Tibial artery (tissue), 4 donors: ENCODE measurements at regions not wholly inside any gene's neighbourhood (a gene's known extent, or its start where the extent isn't known, plus 50 kb on each side); places are given as distances from the start of the nearest gene placed in this dataset.

ENCODE experiments used
- DNase-seq, 2 donors: peaks; one replicate each; pipeline ENCODE4 v3.0.0-alpha.2; 2019
- H3K27ac ChIP-seq, 2 donors: fragments of 200-600 bp; sonication (generic) in 1 of 2; 1 replicate in 1 of 2; 2 replicates in 1 of 2; pipeline ENCODE4 v1.5.1; 2018 to 2019; ENCODE audit warnings: mild to moderate bottlenecking in 1 of 2
- H3K27me3 ChIP-seq, 2 donors: fragments of 200-600 bp; sonication (generic) in 1 of 2; one replicate each; pipeline versions ENCODE4 v1.5.1 to v1.6.0; 2016 to 2019
- H3K36me3 ChIP-seq, 3 donors: fragments of 200-600 bp; sonication (generic) in 2 of 3; one replicate each; pipeline ENCODE4 v1.5.1; 2016 to 2019; ENCODE audit warnings: mild to moderate bottlenecking in 2 of 3
- H3K4me1 ChIP-seq, 4 donors: fragments of 200-600 bp; sonication (generic) in 2 of 4; 1 replicate in 3 of 4; 2 replicates in 1 of 4; pipeline ENCODE4 v1.5.1; 2016 to 2019
- H3K4me3 ChIP-seq, 2 donors: fragments of 200-600 bp; sonication (generic) in 1 of 2; 1 replicate in 1 of 2; 2 replicates in 1 of 2; pipeline ENCODE4 v1.5.1; 2018 to 2019; ENCODE audit warnings: mild to moderate bottlenecking in 2 of 2
- H3K9me3 ChIP-seq, 3 donors: fragments of 200-600 bp; sonication (generic) in 1 of 3; one replicate each; pipeline ENCODE4 v1.5.1; 2016 to 2019
- intact Hi-C: fragments of 100-400 bp; cut with DNase I; formaldehyde crosslinking; loops from one replicate; pipeline ENCODE4 v1.15.0; 2023; ENCODE audit warnings: low total_unique reads
- TF ChIP-seq, protein P1 (sequence below), 2 experiments: fragments of 200-600 bp in 1 of 2; fragments of 450-650 bp in 1 of 2; IDR thresholded peaks; one replicate each; pipeline ENCODE4 v1.5.1; 2017 to 2019; ENCODE audit warnings: antibody characterized with exemption in 2 of 2, mild to moderate bottlenecking in 1 of 2, moderate library complexity in 1 of 2

DNA sequence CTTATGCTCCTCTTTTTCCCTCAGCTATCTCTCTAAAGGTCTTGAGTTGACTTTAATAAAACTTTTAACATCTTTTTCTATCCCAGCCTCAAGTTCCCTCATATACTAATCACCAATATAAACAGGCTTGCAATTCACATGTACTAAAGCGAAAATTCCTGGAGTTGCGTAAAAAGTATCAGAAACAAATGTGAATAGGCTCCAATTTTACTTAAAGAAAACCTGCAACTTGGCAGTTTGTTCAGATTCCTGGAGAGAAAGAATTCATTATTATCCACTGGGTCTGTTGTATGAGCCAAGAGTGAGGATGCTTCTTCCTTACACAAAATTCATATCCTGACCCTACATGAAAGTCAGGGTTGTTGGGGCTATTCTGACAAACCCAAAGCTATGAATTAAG, 384.2 kb downstream of the DTWD2 start:
- Histone ChIP-seq H3K36me3 (no peaks in the 10 kb centered on the region), H3K27ac (no peak overlapping the region), H3K27me3 (no peaks in the 10 kb centered on the region), H3K9me3 (no peaks in the 10 kb centered on the region), H3K4me1 (no peaks in the 10 kb centered on the region), H3K4me3 (no peak overlapping the region)
- no peak for DNase-seq
- intact Hi-C loops, result no loop called here
- TF ChIP-seq, protein P1, sequence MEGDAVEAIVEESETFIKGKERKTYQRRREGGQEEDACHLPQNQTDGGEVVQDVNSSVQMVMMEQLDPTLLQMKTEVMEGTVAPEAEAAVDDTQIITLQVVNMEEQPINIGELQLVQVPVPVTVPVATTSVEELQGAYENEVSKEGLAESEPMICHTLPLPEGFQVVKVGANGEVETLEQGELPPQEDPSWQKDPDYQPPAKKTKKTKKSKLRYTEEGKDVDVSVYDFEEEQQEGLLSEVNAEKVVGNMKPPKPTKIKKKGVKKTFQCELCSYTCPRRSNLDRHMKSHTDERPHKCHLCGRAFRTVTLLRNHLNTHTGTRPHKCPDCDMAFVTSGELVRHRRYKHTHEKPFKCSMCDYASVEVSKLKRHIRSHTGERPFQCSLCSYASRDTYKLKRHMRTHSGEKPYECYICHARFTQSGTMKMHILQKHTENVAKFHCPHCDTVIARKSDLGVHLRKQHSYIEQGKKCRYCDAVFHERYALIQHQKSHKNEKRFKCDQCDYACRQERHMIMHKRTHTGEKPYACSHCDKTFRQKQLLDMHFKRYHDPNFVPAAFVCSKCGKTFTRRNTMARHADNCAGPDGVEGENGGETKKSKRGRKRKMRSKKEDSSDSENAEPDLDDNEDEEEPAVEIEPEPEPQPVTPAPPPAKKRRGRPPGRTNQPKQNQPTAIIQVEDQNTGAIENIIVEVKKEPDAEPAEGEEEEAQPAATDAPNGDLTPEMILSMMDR (IDR thresholded peaks at IDR 0.05), result no peak

GRCh38 chr5:118603278-118603677, 385.1 kb downstream of the DTWD2 start:
- TF ChIP-seq, protein P1 (IDR thresholded peaks at IDR 0.05), result no peak
- no peak for DNase-seq
- Histone ChIP-seq H3K36me3 (no peaks in the 10 kb centered on the region), H3K27me3 (no peaks in the 10 kb centered on the region), H3K9me3 (no peaks in the 10 kb centered on the region), H3K4me1 (no peaks in the 10 kb centered on the region), H3K27ac (no peak overlapping the region), H3K4me3 (no peak overlapping the region)
- intact Hi-C loops, result no loop called here

- Histone ChIP-seq H3K36me3 (no peaks in the 10 kb centered on the region), H3K9me3 (no peaks in the 10 kb centered on the region), H3K4me1 (no peaks in the 10 kb centered on the region), H3K27ac (no peak overlapping the region), H3K4me3 (no peak overlapping the region), H3K27me3 (no peaks in the 10 kb centered on the region)
- TF ChIP-seq, protein P1 (IDR thresholded peaks at IDR 0.05), result no peak
- no peak for DNase-seq
- intact Hi-C loops, result no loop called here
These were observed 390.0 kb downstream of the DTWD2 start for GRCh38 chr5:118598311-118598710.

- no peak for DNase-seq
- Histone ChIP-seq H3K36me3 (no peaks in the 10 kb centered on the region), H3K27me3 (no peaks in the 10 kb centered on the region), H3K4me1 (no peaks in the 10 kb centered on the region), H3K4me3 (no peak overlapping the region), H3K27ac (no peak overlapping the region), H3K9me3 (no peaks in the 10 kb centered on the region)
- intact Hi-C loops, result no loop called here
- TF ChIP-seq, protein P1 (IDR thresholded peaks at IDR 0.05), result no peak
These were observed 390.8 kb downstream of the DTWD2 start for GRCh38 chr5:118597543-118597942.

GRCh38 chr5:118596255-118596654, 392.1 kb downstream of the DTWD2 start:
- Histone ChIP-seq H3K4me1 (no peaks in the 10 kb centered on the region), H3K27ac (no peak overlapping the region), H3K36me3 (no peaks in the 10 kb centered on the region), H3K9me3 (no peaks in the 10 kb centered on the region), H3K4me3 (no peak overlapping the region), H3K27me3 (no peaks in the 10 kb centered on the region)
- no peak for DNase-seq
- TF ChIP-seq, protein P1 (IDR thresholded peaks at IDR 0.05), result no peak
- intact Hi-C loops, result no loop called here

GRCh38 chr5:118593003-118593328, 395.4 kb downstream of the DTWD2 start:
- no peaks in the 10 kb centered on the region for H3K4me1 ChIP-seq
- TF ChIP-seq, protein P1 (IDR thresholded peaks at IDR 0.05), result no peak
- no peak overlapping the region for H3K27ac ChIP-seq
- no peak overlapping the region for H3K4me3 ChIP-seq
- H3K27me3 ChIP-seq, result no peaks in the 10 kb centered on the region
- no peak for DNase-seq
- intact Hi-C loops, result no loop called here
- no peaks in the 10 kb centered on the region for H3K36me3 ChIP-seq
- H3K9me3 ChIP-seq, result no peaks in the 10 kb centered on the region
